Loucy (cell line): ENCODE measurements at regions not wholly inside any gene's neighbourhood (a gene's known extent, or its start where the extent isn't known, plus 50 kb on each side); places are given as distances from the start of the nearest gene placed in this dataset.

ENCODE experiments used
- H2AFZ ChIP-seq: fragments of 200-600 bp; sonication (generic); 2 replicates; pipeline ENCODE4 v1.6.0; 2016; ENCODE audit warnings: antibody characterized with exemption, mild to moderate bottlenecking, low read length, moderate library complexity
- H3F3A ChIP-seq: fragments of 200-600 bp; 2 replicates; pipeline ENCODE4 v1.6.0; 2016; ENCODE audit warnings: antibody characterized with exemption, low read depth, mild to moderate bottlenecking
- H3K27me3 ChIP-seq: fragments of 200-600 bp; sonication (generic); 2 replicates; pipeline ENCODE4 v1.6.1; 2014; ENCODE audit warnings: low read length, mild to moderate bottlenecking; ENCODE audit not compliant: insufficient read depth, poor library complexity, severe bottlenecking
- H3K36me3 ChIP-seq: fragments of 200-600 bp; sonication (generic); 2 replicates; pipeline ENCODE4 v1.6.1; 2016; ENCODE audit warnings: low read length; ENCODE audit not compliant: insufficient read depth
- H3K4me1 ChIP-seq: fragments of 200-600 bp; sonication (generic); 2 replicates; pipeline ENCODE4 v1.5.1; 2014; ENCODE audit warnings: low read length, mild to moderate bottlenecking; ENCODE audit not compliant: insufficient read depth, poor library complexity, severe bottlenecking
- H3K4me2 ChIP-seq: fragments of 200-600 bp; sonication (generic); 2 replicates; pipeline ENCODE4 v1.6.0; 2014; ENCODE audit warnings: antibody characterized with exemption, low read length, low read depth, mild to moderate bottlenecking; ENCODE audit not compliant: poor library complexity, severe bottlenecking
- H3K4me3 ChIP-seq: fragments of 200-600 bp; sonication (generic); 2 replicates; pipeline ENCODE4 v1.5.1; 2014; ENCODE audit warnings: low read length, mild to moderate bottlenecking, mixed read lengths; ENCODE audit not compliant: poor library complexity, severe bottlenecking
- H3K79me2 ChIP-seq: fragments of 200-600 bp; sonication (generic); 2 replicates; pipeline ENCODE4 v1.6.1; 2014; ENCODE audit warnings: low read length; ENCODE audit not compliant: insufficient read depth
- H3K9ac ChIP-seq: fragments of 200-600 bp; sonication (generic); 2 replicates; pipeline ENCODE4 v1.6.0; 2014; ENCODE audit warnings: mild to moderate bottlenecking, low read depth, low read length, moderate library complexity; ENCODE audit not compliant: poor library complexity, severe bottlenecking
- H3K9me2 ChIP-seq: fragments of 200-600 bp; sonication (generic); replicated peaks from 2 replicates; pipeline ENCODE4 v1.6.1; 2016; ENCODE audit warnings: low read depth, low read length, mixed read lengths
- H3K9me3 ChIP-seq: fragments of 200-600 bp; sonication (generic); 2 replicates; pipeline ENCODE4 v1.6.1; 2014; ENCODE audit warnings: mild to moderate bottlenecking, antibody characterized with exemption, low read length, low read depth; ENCODE audit not compliant: insufficient read depth
- H4K20me1 ChIP-seq: fragments of 200-600 bp; sonication (generic); 2 replicates; pipeline ENCODE4 v1.6.0; 2014; ENCODE audit warnings: antibody characterized with exemption, low read length, mild to moderate bottlenecking; ENCODE audit not compliant: insufficient read depth, poor library complexity, severe bottlenecking
- EZH2phosphoT487 ChIP-seq: fragments of 200-600 bp; IDR thresholded peaks from 2 replicates; pipeline ENCODE4 v1.6.1; 2018; ENCODE audit warnings: antibody characterized with exemption, mild to moderate bottlenecking, moderate library complexity, borderline replicate concordance
- TF ChIP-seq, protein P1 (sequence below): fragments of 200-600 bp; sonication (generic); conservative IDR thresholded peaks from 2 replicates; pipeline ENCODE4 v1.5.1; 2014; ENCODE audit warnings: mild to moderate bottlenecking, antibody characterized with exemption, low read length

DNA sequence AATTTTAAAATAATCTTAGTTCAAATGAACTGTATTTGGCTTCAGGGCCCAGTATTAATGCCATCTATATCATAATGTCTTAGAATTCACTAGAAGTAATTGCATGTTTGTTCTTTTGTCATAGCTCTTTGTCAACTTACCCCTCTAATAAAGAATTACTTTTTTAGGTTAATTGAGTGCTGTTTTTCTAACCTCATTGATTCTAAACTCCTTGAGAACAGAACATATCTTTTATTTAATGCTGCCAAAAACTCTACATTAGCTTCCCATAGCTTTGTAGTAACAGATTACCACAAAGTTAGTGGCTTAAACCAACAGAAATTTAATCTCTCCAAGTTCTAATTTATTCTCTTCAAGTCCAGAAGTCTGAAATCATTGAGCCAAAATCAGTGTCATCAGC lies 242.4 kb downstream of the LURAP1L start:
- H3K79me2 ChIP-seq = no peaks in the 10 kb centered on the region
- no peak overlapping the region for H3K9ac ChIP-seq
- H3K9me2 ChIP-seq = no peaks in the 10 kb centered on the region
- no peak overlapping the region for H2AFZ ChIP-seq
- H3K27me3 ChIP-seq = no peaks in the 10 kb centered on the region
- H4K20me1 ChIP-seq = no peaks in the 10 kb centered on the region
- H3K4me3 ChIP-seq = no peak overlapping the region
- no peaks in the 10 kb centered on the region for H3K36me3 ChIP-seq
- TF ChIP-seq, protein P1, sequence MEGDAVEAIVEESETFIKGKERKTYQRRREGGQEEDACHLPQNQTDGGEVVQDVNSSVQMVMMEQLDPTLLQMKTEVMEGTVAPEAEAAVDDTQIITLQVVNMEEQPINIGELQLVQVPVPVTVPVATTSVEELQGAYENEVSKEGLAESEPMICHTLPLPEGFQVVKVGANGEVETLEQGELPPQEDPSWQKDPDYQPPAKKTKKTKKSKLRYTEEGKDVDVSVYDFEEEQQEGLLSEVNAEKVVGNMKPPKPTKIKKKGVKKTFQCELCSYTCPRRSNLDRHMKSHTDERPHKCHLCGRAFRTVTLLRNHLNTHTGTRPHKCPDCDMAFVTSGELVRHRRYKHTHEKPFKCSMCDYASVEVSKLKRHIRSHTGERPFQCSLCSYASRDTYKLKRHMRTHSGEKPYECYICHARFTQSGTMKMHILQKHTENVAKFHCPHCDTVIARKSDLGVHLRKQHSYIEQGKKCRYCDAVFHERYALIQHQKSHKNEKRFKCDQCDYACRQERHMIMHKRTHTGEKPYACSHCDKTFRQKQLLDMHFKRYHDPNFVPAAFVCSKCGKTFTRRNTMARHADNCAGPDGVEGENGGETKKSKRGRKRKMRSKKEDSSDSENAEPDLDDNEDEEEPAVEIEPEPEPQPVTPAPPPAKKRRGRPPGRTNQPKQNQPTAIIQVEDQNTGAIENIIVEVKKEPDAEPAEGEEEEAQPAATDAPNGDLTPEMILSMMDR = no peak
- TF ChIP-seq EZH2phosphoT487 = no peak
- H3F3A ChIP-seq = no peaks in the 10 kb centered on the region
- no peaks in the 10 kb centered on the region for H3K4me1 ChIP-seq
- no peaks in the 10 kb centered on the region for H3K9me3 ChIP-seq
- H3K4me2 ChIP-seq = no peak overlapping the region

DNA sequence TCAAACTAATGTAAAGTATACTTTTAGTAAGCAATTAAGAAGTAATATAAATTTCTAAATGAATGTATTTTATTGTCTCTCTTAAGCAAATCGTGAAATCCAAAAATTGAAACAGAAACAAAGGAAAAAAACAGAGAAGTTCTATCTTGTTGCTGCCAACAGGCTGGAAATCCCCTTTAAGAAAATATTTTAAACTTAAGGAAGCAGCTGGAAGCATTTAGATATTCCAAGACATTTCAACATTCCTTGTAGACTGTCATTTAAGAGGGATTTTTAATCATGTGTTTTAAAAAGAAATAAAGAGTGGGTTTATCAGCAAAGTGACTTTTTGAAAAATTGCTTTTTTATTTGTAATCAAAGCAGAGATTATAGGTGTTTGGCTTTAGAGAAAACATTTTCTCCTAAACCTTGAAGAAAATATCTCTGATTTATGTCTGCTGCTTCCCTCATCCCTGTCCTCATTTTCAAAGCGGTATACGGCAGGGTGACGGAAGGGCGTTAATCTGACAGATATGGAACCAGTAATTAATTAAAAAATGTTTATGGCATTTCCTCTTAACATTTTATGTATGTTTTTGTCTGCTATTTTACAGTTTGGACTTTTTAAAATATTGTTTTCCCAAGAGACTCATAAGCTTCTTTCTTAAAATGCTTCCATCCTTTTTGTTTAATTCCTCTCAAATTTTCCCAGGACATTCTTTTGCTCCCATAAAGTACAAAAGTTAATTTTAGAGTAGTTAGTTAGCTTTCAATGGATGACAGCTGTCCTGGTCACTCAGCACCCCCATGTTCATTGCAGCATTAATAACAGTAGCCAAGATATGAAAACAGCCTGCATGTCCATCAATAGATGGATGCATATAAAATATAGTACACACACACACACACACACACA lies 245.6 kb downstream of the LURAP1L start:
- H3K79me2 ChIP-seq = no peaks in the 10 kb centered on the region
- H3K4me3 ChIP-seq = no peak overlapping the region
- no peak overlapping the region for H3K9ac ChIP-seq
- H4K20me1 ChIP-seq = no peaks in the 10 kb centered on the region
- no peaks in the 10 kb centered on the region for H3K36me3 ChIP-seq
- no peaks in the 10 kb centered on the region for H3K27me3 ChIP-seq
- no peak overlapping the region for H3K4me2 ChIP-seq
- H3K4me1 ChIP-seq = no peaks in the 10 kb centered on the region
- no peaks in the 10 kb centered on the region for H3K9me2 ChIP-seq
- H3K9me3 ChIP-seq = no peaks in the 10 kb centered on the region
- no peaks in the 10 kb centered on the region for H3F3A ChIP-seq
- no peak overlapping the region for H2AFZ ChIP-seq
- TF ChIP-seq, protein P1 = no peak
- TF ChIP-seq EZH2phosphoT487 = no peak

DNA sequence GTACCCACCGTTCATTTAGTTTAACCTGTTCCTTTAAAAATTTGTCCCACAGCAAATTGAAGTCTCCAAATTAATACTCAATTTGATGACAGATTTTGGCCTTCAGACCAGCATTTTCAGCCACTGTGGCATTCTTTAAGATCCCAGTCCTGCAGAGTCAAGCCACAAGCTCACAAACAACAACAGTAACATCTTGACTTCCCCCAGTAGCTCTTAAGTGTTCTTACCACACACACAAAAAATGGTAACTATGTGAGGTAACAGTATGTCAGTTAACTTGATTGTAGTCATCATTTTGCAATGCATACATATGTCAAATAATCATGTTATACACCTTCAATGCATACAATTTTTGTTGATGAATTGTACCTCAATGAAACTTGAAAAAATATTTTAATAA lies 247.9 kb downstream of the LURAP1L start:
- H3K9me2 ChIP-seq = no peaks in the 10 kb centered on the region
- no peaks in the 10 kb centered on the region for H4K20me1 ChIP-seq
- H3K9ac ChIP-seq = no peak overlapping the region
- H3F3A ChIP-seq = no peaks in the 10 kb centered on the region
- no peaks in the 10 kb centered on the region for H3K9me3 ChIP-seq
- no peak overlapping the region for H3K4me3 ChIP-seq
- H3K4me2 ChIP-seq = no peak overlapping the region
- no peaks in the 10 kb centered on the region for H3K79me2 ChIP-seq
- no peak overlapping the region for H2AFZ ChIP-seq
- no peaks in the 10 kb centered on the region for H3K36me3 ChIP-seq
- H3K4me1 ChIP-seq = no peaks in the 10 kb centered on the region
- no peak for TF ChIP-seq EZH2phosphoT487
- TF ChIP-seq, protein P1 = no peak
- H3K27me3 ChIP-seq = no peaks in the 10 kb centered on the region
